ENCODE measurements at regions not wholly inside any gene's neighbourhood (a gene's known extent, or its start where the extent isn't known, plus 50 kb on each side); places are given as distances from the start of the nearest gene placed in this dataset.

- TF ChIP-seq MAZ (IDR thresholded peaks at IDR 0.05; ENCODE audit: borderline replicate concordance, low read depth, low read length) (no peak), POLR2A (IDR thresholded peaks at IDR 0.05; ENCODE audit: low read depth, low read length) (no peak), CTCF (conservative IDR thresholded peaks at IDR 0.05; ENCODE audit: low read depth, low read length) (no peak), RCOR1 (IDR thresholded peaks at IDR 0.05; ENCODE audit: insufficient replicate concordance, low read length) (no peak), RAD21 (IDR thresholded peaks at IDR 0.05; ENCODE audit: low read length) (no peak), SMC3 (IDR thresholded peaks at IDR 0.05; ENCODE audit: low read depth, low read length) (no peak), CEBPB (IDR thresholded peaks at IDR 0.05; ENCODE audit: low read depth, low read length) (no peak), USF2 (IDR thresholded peaks at IDR 0.05; ENCODE audit: low read depth, low read length) (no peak), MXI1 (IDR thresholded peaks at IDR 0.05; ENCODE audit: borderline replicate concordance, low read depth, low read length) (no peak), RFX5 (IDR thresholded peaks at IDR 0.05; ENCODE audit: low read depth, low read length) (no peak), CHD1 (IDR thresholded peaks at IDR 0.05; ENCODE audit: low read depth, low read length) (no peak), MAFK (IDR thresholded peaks at IDR 0.05; ENCODE audit: low read depth, low read length) (no peak), BHLHE40 (IDR thresholded peaks at IDR 0.05; ENCODE audit: low read depth, low read length) (no peak)
These were observed 315.8 kb downstream of the BCL11B start for GRCh38 chr14:98956181-98956580.

Measured in IMR-90 (cell line).